Inflammatory macrophage treated with lipopolysaccharide for 1 hour (primary cell): ENCODE measurements at regions not wholly inside any gene's neighbourhood (a gene's known extent, or its start where the extent isn't known, plus 50 kb on each side); places are given as distances from the start of the nearest gene placed in this dataset.
A peak's percentile ranks its signal among the peaks of the same experiment; 100 is the strongest.

Source experiments
- DNase-seq, 2 donors: peaks; one replicate each; pipeline ENCODE4 v3.0.0-alpha.2; 2020 to 2022

DNA sequence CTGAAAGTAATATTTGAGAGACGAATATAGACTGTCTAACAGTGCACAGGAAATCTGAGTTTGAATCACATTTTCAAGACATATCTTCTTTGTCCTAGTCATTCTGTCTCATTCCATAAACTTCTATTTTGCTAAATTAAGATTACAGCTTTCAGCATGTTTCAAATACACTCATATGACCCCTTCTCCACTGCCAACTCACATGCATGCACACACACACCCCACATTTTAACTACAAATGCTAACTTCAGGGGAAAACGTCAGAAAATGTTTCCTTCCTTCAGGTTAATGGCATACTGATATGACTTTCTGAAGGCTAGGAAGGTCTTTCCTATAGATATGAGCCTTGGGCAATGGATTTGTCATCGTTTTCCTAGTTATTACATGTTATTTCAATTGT, 373.7 kb downstream of the RBM43 start:
- no peak for DNase-seq

DNA sequence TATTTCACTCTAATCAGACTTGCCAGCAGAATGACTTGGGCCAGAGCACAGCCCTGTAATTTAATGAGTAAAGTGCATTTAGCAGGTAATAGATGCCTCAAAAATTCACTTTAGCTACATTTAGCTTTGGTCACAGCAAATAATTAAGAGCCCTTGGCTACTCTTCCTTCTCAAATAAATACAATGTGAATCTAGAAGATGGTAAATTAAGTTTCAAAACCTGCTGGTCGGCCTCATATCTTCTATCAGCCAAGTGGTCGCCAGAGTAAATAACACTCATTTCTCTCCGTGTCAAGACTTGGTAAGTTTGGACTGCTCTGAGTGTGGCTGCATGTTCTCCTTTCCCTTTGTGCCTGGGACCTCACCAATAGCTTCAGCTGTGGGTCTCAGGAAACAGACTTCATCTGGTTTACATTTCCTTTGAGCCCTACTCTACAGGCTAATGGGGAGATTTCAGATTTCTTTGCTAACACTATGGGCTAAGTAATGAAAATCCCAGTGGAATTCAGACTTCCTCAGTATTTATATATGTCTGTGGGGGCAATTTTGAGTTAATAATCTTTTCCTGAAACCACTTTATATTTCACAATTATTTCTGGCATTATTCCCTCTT, 375.8 kb downstream of the RBM43 start:
- DNase-seq, result no peak

DNA sequence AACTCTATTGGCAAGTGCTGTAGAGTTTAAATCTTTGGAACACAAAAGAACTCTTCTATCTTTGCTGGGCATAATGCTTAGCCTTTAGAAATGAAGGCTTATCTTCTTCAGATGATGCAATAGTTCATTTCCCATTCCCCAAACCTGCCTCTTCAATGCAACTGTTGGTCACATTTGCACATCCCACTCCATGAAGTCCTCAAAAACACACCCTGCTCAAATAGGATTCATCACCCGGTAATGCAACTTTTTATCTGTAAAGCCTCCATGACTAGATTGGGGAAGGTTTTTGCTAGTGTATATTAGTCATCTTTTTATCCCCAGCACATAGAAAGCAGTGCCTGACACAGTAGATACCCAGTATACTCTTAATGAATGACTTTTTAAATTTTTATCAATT, 376.4 kb downstream of the RBM43 start:
- no peak for DNase-seq

DNA sequence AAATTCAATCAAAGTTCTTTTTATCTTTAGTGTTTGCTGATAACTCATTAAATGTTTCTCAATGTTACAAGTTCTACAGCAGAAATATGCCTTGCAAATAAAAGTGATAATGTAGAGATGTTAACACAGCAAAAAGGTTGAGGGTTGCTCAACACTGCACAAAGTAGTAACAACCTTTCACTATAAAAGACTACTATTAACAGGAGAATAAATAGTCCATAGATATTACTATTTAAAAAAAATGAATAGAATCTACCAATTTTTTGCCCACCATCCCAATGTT, 378.1 kb downstream of the RBM43 start:
- no peak for DNase-seq

DNA sequence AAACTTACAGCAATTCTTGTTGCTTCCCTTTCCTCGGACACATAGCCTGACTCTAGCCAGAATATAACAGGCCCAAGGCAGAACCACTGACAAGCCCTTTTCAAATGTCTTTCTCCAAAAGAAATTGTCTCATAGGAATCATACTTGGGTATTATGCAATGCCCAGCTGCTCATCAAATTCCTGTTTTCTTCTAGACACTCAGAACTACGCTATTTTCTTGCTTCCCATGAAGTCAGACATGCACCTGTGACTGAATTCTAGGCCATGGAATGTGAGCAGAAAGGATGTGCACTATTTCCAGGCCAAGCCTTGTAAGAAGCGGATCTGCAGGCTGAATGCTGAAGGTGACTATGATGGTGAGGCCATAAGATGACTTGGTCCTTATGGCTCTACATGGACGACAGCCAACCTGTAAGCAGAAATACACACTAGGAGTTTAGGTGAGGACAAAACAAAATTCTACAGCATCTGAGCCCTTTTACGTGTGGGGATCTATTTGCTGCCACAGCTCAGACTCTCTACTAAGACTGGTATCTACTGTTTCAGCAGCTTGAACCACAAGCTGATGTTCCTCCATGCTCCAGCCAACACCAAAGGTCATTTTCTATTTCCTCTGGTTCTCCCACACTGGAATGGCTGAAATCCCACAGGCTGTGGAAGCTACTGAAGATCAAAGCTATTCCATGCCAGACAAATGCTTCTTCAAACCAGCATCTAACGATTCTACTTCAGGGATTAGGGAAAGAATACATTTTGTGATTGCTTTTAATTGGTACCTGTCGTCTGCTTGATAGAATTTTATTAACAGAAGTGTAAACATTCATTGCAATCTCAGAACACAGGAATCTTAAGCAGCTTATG, 378.7 kb downstream of the RBM43 start:
- DNase-seq, result no peak

DNA sequence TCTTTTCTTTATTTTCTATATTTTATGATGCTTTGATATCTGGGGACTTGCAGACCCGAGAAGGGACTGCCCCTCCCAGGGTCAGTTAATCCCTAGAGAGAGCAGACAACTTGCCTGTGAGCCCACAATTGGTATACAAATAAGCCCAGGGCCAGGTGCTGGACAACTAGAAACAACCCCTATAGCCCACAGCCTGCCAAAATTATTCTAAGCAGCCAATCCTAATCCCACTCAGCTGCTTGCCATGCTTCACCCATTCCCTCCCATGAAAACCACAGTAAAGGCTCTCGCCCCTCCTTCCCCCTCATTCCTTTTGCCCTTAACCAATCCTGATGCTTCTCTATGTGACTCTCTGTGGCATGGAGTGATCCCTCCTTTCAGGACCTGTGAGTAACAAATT, 380.7 kb downstream of the RBM43 start:
- DNase-seq, result no peak

DNA sequence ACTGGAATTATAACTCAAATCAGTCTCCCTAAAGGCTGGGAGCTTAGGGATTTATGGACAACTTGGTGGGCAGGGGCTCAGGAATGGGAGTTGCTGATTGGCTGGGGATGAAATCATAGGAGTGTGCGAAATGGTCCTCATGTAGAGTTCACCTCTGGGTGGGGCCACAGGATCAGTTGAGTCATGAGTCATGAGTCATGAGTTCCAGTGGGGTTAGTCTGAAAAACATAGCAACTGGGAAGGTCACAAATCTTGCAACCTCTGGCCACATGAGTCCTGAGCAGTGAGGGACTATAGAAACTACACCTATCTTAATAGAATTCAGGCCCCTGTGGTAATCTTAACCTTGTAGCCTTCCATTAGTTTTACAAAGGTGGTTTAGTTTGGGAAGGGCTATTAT, 383.3 kb downstream of the RBM43 start:
- peak in 1 of 2 donors; percentile 2 for DNase-seq

DNA sequence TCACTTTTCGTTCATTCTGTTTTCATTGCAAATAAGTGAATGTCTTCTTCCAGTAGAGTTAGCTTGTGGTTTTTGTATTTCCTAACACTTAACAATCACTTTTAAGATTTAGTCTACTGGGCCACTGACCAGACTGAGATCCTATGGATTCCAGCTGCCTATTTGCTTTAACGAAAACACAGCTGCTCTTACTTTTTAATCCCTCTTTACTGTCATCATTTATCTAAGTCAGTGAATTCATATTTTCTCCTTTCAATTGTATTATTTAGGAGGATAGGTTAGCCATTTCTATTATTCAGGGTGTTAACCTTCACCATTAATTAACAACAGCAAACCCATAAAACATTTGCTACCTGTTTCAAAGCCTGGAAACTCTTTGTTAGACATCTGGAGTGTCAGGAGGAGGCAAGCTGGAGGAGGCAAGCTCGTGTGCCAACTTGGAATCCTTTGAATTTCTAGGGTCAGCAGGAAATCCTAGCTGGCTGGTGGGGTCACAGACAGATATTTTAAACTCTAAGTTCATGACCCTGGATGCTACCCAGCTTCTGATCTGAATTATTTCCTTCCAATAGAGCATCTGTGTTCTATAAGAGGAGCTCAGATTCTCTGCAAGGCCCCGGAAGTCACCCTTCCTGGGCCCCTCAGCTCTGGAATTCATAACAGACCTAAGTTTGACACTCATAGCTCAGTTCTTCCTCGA, 385.3 kb downstream of the RBM43 start:
- no peak for DNase-seq

DNA sequence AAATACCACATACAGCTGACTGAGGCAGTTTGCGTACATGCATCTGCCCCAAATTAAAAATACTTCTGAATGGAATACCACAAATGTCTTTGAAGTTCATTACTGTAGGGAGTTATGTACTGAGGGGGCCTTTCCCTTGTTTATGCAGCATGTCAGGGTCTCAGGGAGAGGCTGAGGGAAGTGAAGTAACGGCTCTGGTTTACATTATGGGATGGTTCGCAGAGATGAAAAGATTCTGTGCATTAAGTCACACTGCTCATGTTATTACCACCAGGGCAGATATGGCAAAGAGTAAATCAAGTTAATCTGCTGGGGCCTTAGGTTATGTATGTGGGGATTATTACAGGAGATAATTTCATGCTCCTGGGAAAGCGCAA, 385.9 kb upstream of the RND3 start:
- no peak for DNase-seq

DNA sequence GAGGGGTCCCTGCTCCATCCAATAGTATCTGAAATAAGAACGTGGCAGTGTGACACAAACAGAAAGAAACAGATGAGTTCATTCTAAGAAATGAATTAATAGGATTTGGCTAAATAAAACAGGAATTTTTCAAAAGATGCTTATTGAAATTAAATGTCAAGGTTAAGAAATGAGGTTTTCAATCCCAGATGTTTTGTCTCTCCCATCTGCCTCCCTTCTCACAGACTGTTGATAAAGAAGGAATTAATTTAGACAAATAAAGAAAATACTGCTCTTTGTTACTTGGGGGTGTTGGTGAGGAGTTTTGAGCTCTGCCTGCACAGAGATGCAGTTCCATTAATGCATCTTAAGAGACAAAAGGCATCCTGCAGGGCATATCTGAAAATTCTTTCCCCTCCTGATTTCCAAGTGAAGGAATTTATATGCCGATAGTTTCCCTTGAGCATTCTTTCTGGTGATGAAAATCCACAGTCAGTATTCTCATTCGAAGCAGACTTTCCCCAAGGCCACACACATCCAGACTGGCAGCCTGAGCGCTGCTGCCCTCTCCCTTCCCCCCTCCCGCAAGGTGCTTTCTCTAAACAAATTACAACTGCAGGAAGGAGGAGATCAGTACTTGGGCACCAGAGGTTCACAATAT, 385.4 kb upstream of the RND3 start:
- DNase-seq, result no peak

DNA sequence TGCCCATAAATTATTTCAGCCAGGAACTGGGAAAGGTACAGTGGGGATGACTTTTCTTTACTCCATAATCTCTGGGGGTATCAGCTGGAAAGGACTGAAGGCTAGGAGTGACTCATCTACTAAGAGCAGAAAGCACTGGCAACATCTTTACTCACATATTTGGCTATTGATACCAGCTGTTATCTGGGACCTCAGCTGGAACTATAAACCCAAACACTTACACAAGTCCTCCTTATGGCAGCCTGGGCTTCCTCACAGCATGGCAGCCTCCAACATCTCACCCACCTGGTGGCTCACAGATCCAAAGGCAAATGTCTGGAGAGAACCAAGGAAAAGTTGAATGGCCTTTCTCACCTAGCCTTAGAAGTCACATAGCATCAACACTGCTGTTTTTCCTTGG, 379.0 kb upstream of the RND3 start:
- no peak for DNase-seq

DNA sequence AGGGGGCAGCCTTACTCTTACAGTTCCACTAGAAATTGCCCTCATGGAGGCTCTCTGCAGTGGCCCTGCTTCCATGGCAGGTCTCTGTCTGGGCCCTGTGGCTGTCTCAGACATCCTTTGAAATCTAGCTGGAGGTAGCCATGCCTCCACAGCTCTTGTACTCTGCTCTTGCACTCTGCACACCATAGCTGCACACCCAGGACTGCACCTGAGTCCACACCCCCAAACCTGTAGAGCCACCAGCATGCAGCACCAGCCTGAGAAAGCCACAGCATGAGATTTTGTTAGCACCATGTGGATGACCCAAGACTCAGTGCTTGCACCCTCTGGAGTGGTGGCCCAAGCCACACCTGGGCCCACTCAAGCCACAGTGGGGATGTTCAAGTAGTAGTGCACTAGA, 376.2 kb upstream of the RND3 start:
- no peak for DNase-seq

DNA sequence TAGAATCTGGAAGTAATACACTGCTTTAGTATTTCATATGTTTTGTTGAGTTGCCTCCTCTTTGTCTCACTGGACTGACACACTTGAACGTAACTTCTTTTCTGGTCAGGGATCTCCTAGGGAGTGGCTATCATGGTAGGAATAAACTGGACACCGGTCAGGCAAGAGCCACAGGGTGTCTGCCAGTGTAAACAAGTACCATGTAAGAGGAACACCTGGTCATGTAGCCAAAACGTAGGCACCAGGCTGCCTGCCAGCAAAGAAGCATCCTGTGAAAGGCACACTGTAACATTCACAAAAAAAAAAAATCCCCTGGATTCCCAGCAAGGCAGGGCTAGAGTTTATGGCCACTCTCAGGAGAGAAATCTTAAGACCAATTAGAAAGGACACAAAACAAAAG, 372.8 kb upstream of the RND3 start:
- no peak for DNase-seq

DNA sequence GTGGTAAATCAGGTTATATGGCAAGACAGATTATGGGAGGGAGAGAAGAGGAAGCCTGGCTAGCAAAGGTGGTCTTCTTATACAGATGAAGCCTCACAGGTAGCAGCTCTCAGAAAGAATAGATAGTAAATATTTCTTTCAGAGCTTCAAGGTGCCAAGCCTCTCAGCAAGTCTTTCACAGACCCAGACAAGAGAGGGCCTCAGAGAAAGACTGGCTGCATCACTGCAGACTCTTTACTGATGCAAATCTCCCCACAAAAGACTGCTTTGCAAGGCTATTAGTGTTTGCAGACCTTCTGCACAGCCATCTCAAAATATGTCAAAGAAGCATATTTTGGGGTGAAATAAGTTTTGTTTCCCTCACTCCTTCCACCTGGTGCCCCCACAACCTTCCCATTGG, 372.4 kb upstream of the RND3 start:
- DNase-seq, result no peak

DNA sequence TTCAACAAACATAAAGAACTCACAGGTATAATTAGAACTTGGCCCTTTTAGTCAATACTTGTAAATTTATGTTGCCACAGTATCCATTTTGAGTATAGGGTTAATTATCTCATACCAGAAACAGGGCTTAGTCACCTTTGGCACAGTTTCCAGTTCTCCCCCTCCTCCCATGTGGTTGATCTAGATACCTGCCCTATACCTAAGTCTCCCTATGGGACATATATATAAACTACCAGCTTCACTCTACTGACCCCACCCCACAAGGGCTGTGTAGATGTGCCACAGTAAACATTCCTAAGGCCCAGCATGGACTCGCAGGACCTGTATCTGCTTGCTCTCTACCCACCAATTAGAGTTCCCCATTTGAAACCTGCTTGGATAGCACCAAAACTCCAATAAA, 371.7 kb upstream of the RND3 start:
- DNase-seq, result no peak

DNA sequence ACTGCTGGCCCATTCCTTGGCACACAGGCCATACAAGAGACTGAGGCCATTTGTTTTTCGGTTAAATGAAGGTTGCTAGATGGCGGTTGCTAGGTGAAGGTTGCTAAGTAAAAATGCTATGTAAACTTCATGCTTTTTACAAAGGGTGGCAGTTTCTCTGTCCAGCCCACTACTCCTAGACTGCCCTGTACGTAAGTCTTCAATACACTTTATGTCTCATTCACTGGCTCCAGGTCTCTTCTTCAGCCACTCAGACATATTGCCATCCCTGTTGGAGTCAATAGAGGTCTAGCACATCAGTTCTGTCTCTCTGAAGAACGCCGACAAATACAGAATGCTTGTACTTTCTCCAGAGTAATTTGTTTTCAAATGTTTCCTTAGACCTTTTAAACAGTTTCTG, 370.9 kb upstream of the RND3 start:
- DNase-seq, result no peak

DNA sequence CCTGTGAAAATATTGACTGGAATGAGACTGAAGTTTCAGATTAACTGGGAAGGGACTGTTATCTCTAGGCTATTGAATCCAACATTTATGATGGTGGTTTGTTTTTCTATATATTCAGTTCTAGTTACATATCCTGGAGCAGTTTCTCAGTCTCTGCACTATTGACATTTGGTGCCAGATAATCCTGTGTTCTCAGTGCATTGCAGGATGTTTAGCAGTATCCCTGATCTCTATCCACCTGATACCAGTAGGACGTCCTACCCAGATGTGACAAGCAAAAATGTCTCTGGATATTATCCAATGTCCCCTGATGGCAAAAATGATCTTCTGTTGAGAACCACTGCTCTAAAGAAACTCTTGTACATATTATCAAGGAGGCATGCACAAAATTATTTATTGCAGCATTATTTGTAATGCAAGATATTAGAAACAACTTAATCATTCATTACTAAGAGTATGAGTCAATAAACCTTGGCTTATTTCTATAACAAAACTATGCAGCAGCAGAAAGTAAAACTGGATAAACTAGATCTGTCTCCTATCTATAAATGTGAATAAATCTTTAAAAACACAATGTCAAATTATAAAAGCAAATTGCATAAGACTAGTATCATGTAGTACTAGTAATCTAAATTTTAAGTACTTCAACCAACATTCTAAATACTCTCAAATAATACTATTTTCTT, 369.3 kb upstream of the RND3 start:
- DNase-seq, result no peak

DNA sequence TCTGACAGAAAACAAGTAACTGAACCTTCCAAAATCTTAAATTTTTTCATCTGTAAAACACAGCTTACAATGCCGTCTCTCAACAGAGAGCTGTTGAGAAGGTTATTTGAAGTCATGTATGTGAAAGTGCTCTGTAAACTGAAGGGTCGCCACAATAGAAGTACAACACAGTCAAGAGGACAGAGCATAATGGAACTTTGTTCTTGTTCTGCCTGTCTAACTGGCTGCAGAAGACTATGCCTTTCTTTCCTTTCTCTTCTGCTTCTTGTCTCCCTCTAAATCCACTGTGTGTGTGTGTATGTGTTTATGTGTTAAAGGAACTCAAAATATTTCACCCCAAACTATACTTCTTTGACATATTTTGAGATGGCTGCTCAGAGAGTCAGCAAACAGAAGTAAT, 365.8 kb upstream of the RND3 start:
- no peak for DNase-seq

DNA sequence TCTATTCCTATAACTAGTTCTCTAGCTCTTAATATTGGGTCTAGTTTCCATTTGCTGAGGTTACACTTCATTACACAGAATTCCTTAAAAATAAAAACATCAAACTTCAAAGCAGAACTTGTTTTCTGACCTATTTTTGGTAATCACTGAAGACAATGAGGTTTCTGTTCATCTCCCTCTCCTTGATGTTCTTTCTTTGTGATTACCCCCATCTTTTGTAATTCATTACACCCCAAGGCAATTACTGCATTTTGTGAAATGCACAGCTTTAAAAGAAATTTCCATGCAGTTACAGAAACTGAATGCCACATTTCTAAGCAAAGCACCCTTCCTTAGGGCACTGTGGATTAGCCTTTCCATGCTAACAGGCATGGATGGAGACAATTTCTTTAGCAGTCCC, 363.2 kb upstream of the RND3 start:
- no peak for DNase-seq

DNA sequence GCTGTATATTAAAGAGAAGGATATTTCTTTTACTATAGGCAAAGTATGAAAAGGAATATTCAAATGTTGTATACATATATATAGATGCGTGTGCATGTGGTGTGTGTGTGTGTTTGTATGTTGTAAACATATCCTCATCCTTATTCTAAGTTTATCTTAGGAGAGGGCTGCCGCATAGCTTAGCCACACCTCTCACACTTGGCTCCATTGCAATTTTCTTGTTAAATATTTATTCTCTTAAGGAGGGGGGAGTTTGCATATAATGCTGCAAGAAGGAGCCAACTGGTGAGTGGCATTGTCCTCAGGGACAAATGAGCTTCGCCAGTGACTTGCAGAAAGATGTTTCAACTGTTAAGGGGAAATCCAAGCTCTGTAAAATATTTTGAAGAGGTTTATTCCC, 360.1 kb upstream of the RND3 start:
- no peak for DNase-seq

DNA sequence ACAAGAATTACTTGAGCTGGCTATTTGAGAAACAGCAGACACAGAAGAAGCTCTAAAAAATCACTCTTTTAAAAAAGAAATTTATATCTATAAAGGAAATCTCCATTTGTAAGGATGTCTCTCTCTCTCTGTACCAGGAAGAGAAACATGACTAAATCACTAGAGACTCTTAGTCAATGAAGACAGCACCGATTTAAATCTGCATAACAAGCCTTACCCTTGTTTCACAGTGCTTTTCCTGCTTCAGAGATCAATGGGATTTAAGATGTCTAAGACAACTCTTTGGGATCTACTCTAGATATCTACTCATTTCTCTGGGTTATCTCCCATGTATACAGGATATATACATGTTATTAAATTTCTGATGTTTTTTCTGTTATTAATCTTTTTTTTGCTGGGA, 359.2 kb upstream of the RND3 start:
- DNase-seq, result no peak

DNA sequence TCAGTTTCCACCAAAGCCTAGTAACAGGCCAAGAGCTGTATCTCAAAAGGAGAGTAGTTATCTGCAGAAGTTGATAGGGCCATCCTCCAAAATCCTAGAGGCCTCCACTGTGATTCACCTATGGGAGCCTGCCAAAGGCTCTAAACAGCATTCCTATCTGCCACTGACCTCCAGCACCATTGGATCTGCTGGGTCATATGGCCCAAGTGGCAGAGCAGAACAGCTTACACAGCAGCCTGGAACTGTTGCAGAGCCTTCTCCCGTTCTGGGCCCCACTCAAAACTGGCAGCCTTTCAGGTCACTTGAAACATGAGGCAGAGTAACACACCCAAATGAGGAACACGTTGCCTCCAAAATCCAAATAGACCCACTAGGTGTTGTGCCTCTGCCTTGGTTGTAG, 345.2 kb upstream of the RND3 start:
- DNase-seq, result no peak

DNA sequence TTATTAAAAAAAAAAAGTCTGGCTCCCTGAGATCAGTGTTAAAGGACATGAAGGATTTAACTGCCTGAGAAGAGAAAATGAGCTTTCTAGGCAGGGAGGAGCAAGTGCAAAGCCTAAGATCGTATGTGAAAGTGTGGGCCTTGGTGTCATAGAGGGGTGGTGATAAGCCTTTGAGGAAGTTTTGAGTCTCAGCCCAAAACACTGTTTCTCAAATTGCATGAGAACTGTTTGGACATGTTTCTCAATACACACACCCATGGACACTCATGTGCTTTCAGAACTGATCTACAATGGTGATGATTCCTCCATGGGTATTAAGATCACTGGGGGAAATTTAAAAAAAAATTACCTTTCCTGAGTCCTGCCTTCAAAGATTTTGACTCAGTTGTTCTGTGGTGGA, 336.7 kb upstream of the RND3 start:
- peak; percentile 4 to 20 for DNase-seq
